Adrenal gland (tissue), 9 donors: ENCODE measurements at regions not wholly inside any gene's neighbourhood (a gene's known extent, or its start where the extent isn't known, plus 50 kb on each side); places are given as distances from the start of the nearest gene placed in this dataset.

Source experiments
- DNase-seq, 7 donors: peaks; one replicate each; pipeline ENCODE4 v3.0.0-alpha.2; 2019 to 2020
- H3K27ac ChIP-seq, 5 donors: fragments of 200-600 bp; sonication (generic) in 4 of 5; 1 replicate in 3 of 5; 2 replicates in 2 of 5; pipeline versions ENCODE4 v1.5.1 to v1.8.0; 2016 to 2020; ENCODE audit warnings: mild to moderate bottlenecking in 1 of 5
- H3K27me3 ChIP-seq: fragments of 200-600 bp; 2 replicates; pipeline ENCODE4 v1.8.0; 2021
- H3K36me3 ChIP-seq, 2 donors: fragments of 200-600 bp; replicated peaks in 1 of 2; 1 replicate in 1 of 2; 2 replicates in 1 of 2; pipeline versions ENCODE4 v1.5.1 to v1.8.0; 2018 to 2022
- H3K4me1 ChIP-seq, 2 donors: fragments of 200-600 bp; replicated peaks in 1 of 2; 1 replicate in 1 of 2; 2 replicates in 1 of 2; pipeline versions ENCODE4 v1.5.1 to v1.8.0; 2018 to 2021
- H3K4me3 ChIP-seq, 4 donors: fragments of 200-600 bp; sonication (generic) in 3 of 4; one replicate each; pipeline ENCODE4 v1.5.1; 2016 to 2018
- H3K9me3 ChIP-seq, 3 donors: fragments of 200-600 bp; sonication (generic) in 1 of 3; replicated peaks in 1 of 3; 1 replicate in 2 of 3; 2 replicates in 1 of 3; pipeline versions ENCODE4 v1.5.1 to v1.8.0; 2016 to 2021
- CTCF ChIP-seq, 6 experiments: fragments of 450-650 bp in 4 of 6; fragments of 200-600 bp in 2 of 6; sonication (generic) in 1 of 6; IDR thresholded peaks; 1 replicate in 5 of 6; 2 replicates in 1 of 6; pipeline versions ENCODE4 v1.5.1 to v1.8.0; 2016 to 2021; ENCODE audit warnings: antibody characterized with exemption in 6 of 6, mild to moderate bottlenecking in 2 of 6, moderate library complexity in 1 of 6
- POLR2A ChIP-seq, 2 donors: fragments of 450-650 bp; IDR thresholded peaks; one replicate each; pipeline ENCODE4 v1.6.1; 2017; ENCODE audit warnings: antibody characterized with exemption in 2 of 2, mild to moderate bottlenecking in 2 of 2, moderate library complexity in 1 of 2
- WGBS, 4 donors: extraction: QIAGEN DNeasy Blood & Tissue Kit in 2 of 4; methylation state at CpG; one replicate each; pipeline versions ENCODE4 v1.1.5 to v1.1.7; 2013 to 2017; 5-methylcytosine and 5-hydroxymethylcytosine counted together
- intact Hi-C, 2 donors: fragments of 100-400 bp; cut with DNase I; formaldehyde crosslinking; loops; one replicate each; pipeline versions ENCODE4 v1.14.1 to v1.15.0; 2022 to 2023
- donor health status: healthy with polysubstance abuse.
- donor health status: Bipolar disorder and iron deficiency.
- donor health status: DM: yes; HTN: yes; CAD: no.
- donor health status: DM: no; HTN: no; CAD: no.
- donor health status: DM: no; HTN: no; CAD: no.

- intact Hi-C loops: no loop called here
- TF ChIP-seq POLR2A (IDR thresholded peaks at IDR 0.05) (no peak), CTCF (IDR thresholded peaks at IDR 0.05) (no peak)
- no peaks in the 10 kb centered on the region for H3K27me3 ChIP-seq
- 46 to 58% (median 46%) methylated on average over 1 of the region's 1 CpG for WGBS, 4 donors
- no peaks in the 10 kb centered on the region for H3K36me3 ChIP-seq
- no peak for DNase-seq
- no peak overlapping the region for H3K27ac ChIP-seq
- H3K4me1 ChIP-seq: no peaks in the 10 kb centered on the region
- no peaks in the 10 kb centered on the region for H3K9me3 ChIP-seq
- H3K4me3 ChIP-seq: no peak overlapping the region
Observed at GRCh38 chr18:70600225-70600925, 311.5 kb downstream of the SOCS6 start.

GRCh38 chr18:70598406-70598805 is 309.6 kb downstream of the SOCS6 start:
- Histone ChIP-seq H3K27ac (no peak overlapping the region), H3K4me1 (no peaks in the 10 kb centered on the region), H3K27me3 (no peaks in the 10 kb centered on the region), H3K9me3 (no peaks in the 10 kb centered on the region), H3K36me3 (no peaks in the 10 kb centered on the region), H3K4me3 (no peak overlapping the region)
- intact Hi-C loops: no loop called here
- TF ChIP-seq CTCF (IDR thresholded peaks at IDR 0.05) (no peak), POLR2A (IDR thresholded peaks at IDR 0.05) (no peak)
- DNase-seq: no peak

GRCh38 chr18:70582981-70583380 is 294.1 kb downstream of the SOCS6 start:
- H3K36me3 ChIP-seq: no peaks in the 10 kb centered on the region
- H3K9me3 ChIP-seq: peaks cover 0 to 4% (median 0%) of the 10 kb centered on the region in 3 donors
- 65 to 70% (median 67%) methylated on average over 2 of the region's 2 CpGs for WGBS, 4 donors
- H3K4me3 ChIP-seq: no peak overlapping the region
- DNase-seq: no peak
- TF ChIP-seq POLR2A (IDR thresholded peaks at IDR 0.05) (no peak), CTCF (IDR thresholded peaks at IDR 0.05) (no peak)
- intact Hi-C loops: no loop called here
- no peak overlapping the region for H3K27ac ChIP-seq
- H3K27me3 ChIP-seq: no peaks in the 10 kb centered on the region
- H3K4me1 ChIP-seq: no peaks in the 10 kb centered on the region

- no peak for DNase-seq
- TF ChIP-seq POLR2A (IDR thresholded peaks at IDR 0.05) (no peak), CTCF (IDR thresholded peaks at IDR 0.05) (no peak)
- H3K27ac ChIP-seq: no peak overlapping the region
- no peaks in the 10 kb centered on the region for H3K36me3 ChIP-seq
- H3K27me3 ChIP-seq: no peaks in the 10 kb centered on the region
- no peaks in the 10 kb centered on the region for H3K4me1 ChIP-seq
- no peaks in the 10 kb centered on the region for H3K9me3 ChIP-seq
- H3K4me3 ChIP-seq: no peak overlapping the region
- intact Hi-C loops: no loop called here
- 26 to 35% (median 31%) methylated on average over 6 of the region's 6 CpGs for WGBS, 4 donors
Observed at GRCh38 chr18:70578480-70578879, 289.6 kb downstream of the SOCS6 start.
